Panc1 (cell line): ENCODE measurements at regions not wholly inside any gene's neighbourhood (a gene's known extent, or its start where the extent isn't known, plus 50 kb on each side); places are given as distances from the start of the nearest gene placed in this dataset.
"Not testable (repeated sequence)": the region's sequence is repeated elsewhere in the genome, so short reads cannot be mapped to it uniquely, and the experiment has no call there.

Experiments
- ATAC-seq: fragments of 200-7000 bp; cut with Tn5 transposase; 2 replicates; pipeline ENCODE4 v1.9.1; 2020; ENCODE audit warnings: mild to moderate bottlenecking, moderate library complexity
- BruUV-seq: library from RNA; stranded (reverse); fragments of 400-500 nt; replicated peaks from 2 replicates; lab custom pipeline; 2021; lab: Mats Ljungman, UMichigan
- CTCF ChIA-PET: fragments of 300-600 bp; sonication (Branson Sonifier 250); formaldehyde crosslinking; loops from one replicate; lab custom pipeline; 2022; ENCODE audit warnings: antibody characterized with exemption; lab: Charles Lee
- POLR2A ChIA-PET: fragments of 300-600 bp; sonication (Branson Sonifier 250); formaldehyde crosslinking; loops from one replicate; lab custom pipeline; 2022; ENCODE audit warnings: antibody characterized with exemption; lab: Charles Lee
- DNase-seq: peaks from one replicate; pipeline ENCODE4 v3.0.0-alpha.2; 2010; ENCODE audit warnings: low read depth, low spot score
- H3K27ac ChIP-seq: 2 replicates; pipeline ENCODE4 v1.5.1; 2011; ENCODE audit warnings: mild to moderate bottlenecking, low read length, inconsistent platforms
- H3K27me3 ChIP-seq: fragments of 200-500 bp; sonication (Bioruptor generic); 2 replicates; pipeline ENCODE4 v1.6.0; 2014; ENCODE audit warnings: low read length, inconsistent platforms; ENCODE audit not compliant: control insufficient read depth, insufficient read depth
- H3K36me3 ChIP-seq: fragments of 200-500 bp; sonication (Bioruptor generic); 2 replicates; pipeline ENCODE4 v1.5.1; 2014; ENCODE audit warnings: inconsistent platforms, mild to moderate bottlenecking, low read length, moderate library complexity; ENCODE audit not compliant: control insufficient read depth, insufficient read depth
- H3K4me1 ChIP-seq: 2 replicates; pipeline ENCODE4 v1.5.1; 2011; ENCODE audit warnings: inconsistent platforms, mild to moderate bottlenecking, low read length, moderate library complexity; ENCODE audit not compliant: control insufficient read depth, insufficient read depth
- H3K4me3 ChIP-seq, 2 experiments: 2 replicates each; pipeline ENCODE4 v1.5.1; 2011 to 2012; ENCODE audit warnings: low read depth in 2 of 2, low read length in 2 of 2, mild to moderate bottlenecking in 2 of 2, inconsistent platforms in 1 of 2, moderate library complexity in 1 of 2
- H3K9me3 ChIP-seq: fragments of 200-500 bp; sonication (Bioruptor generic); 2 replicates; pipeline ENCODE4 v1.5.1; 2014; ENCODE audit warnings: low read depth, mild to moderate bottlenecking, inconsistent platforms, low read length, moderate library complexity; ENCODE audit not compliant: control insufficient read depth, insufficient read depth
- in situ Hi-C: cut with HindIII; loops from 2 replicates; pipeline ENCODE4 v1.10.0; 2016; ENCODE audit warnings: low sequenced_read_pairs, low pct_unique_long_range_greater_than_20kb
- intact Hi-C: fragments of 100-400 bp; cut with micrococcal nuclease; formaldehyde crosslinking; loops from one replicate; pipeline ENCODE4 v1.10.0; 2022; ENCODE audit not compliant: unreplicated experiment

- CTCF ChIA-PET, DNase-seq, in situ Hi-C loops: not testable (repeated sequence)
Observed at GRCh38 chr7:6990426-6991152, 164.5 kb upstream of the CCZ1B start.

GRCh38 chr7:6991169-6991611 is 165.1 kb upstream of the CCZ1B start:
- in situ Hi-C loops, DNase-seq, H3K27ac ChIP-seq, H3K36me3 ChIP-seq, H3K4me1 ChIP-seq, H3K27me3 ChIP-seq, intact Hi-C loops, H3K9me3 ChIP-seq, H3K4me3 ChIP-seq, CTCF ChIA-PET, BruUV-seq, ATAC-seq, POLR2A ChIA-PET: not testable (repeated sequence)

More at GRCh38 chr7:6990426-6991152, 164.5 kb upstream of the CCZ1B start:
- H3K36me3 ChIP-seq, H3K27me3 ChIP-seq, BruUV-seq, H3K4me3 ChIP-seq, H3K9me3 ChIP-seq, intact Hi-C loops, POLR2A ChIA-PET, H3K27ac ChIP-seq, H3K4me1 ChIP-seq, ATAC-seq: not testable (repeated sequence)

- POLR2A ChIA-PET = interaction anchor here (0.5 kb wide), 1 partner anchor 1766 kb away, joined by 3 read pairs; no protein-coding TSS in a partner anchor
- CTCF ChIA-PET, H3K27ac ChIP-seq, H3K27me3 ChIP-seq, in situ Hi-C loops, H3K9me3 ChIP-seq, intact Hi-C loops, BruUV-seq, H3K4me1 ChIP-seq, H3K4me3 ChIP-seq, ATAC-seq, DNase-seq, H3K36me3 ChIP-seq: not testable (repeated sequence)
Observed at GRCh38 chr7:6991686-6992085, 165.6 kb upstream of the CCZ1B start.

GRCh38 chr7:6992133-6992532 is 166.1 kb upstream of the CCZ1B start:
- intact Hi-C loops, in situ Hi-C loops, DNase-seq, H3K27ac ChIP-seq, H3K4me3 ChIP-seq, H3K27me3 ChIP-seq, H3K4me1 ChIP-seq, ATAC-seq, H3K36me3 ChIP-seq, BruUV-seq, H3K9me3 ChIP-seq, CTCF ChIA-PET: not testable (repeated sequence)
- POLR2A ChIA-PET = interaction anchor here (0.5 kb wide), 1 partner anchor 1765 kb away, joined by 3 read pairs; no protein-coding TSS in a partner anchor

GRCh38 chr7:6995026-6995425 is 169.0 kb upstream of the CCZ1B start:
- H3K27me3 ChIP-seq, BruUV-seq, H3K4me3 ChIP-seq, ATAC-seq, H3K4me1 ChIP-seq, DNase-seq, H3K36me3 ChIP-seq, POLR2A ChIA-PET, H3K9me3 ChIP-seq, in situ Hi-C loops, intact Hi-C loops, H3K27ac ChIP-seq, CTCF ChIA-PET: not testable (repeated sequence)

- H3K4me3 ChIP-seq, ATAC-seq, H3K9me3 ChIP-seq, H3K27me3 ChIP-seq, DNase-seq, intact Hi-C loops, H3K27ac ChIP-seq, in situ Hi-C loops, H3K4me1 ChIP-seq, BruUV-seq, H3K36me3 ChIP-seq, CTCF ChIA-PET, POLR2A ChIA-PET: not testable (repeated sequence)
Observed at GRCh38 chr7:6995493-6996289, 169.6 kb upstream of the CCZ1B start.

GRCh38 chr7:6999067-6999666 is 173.1 kb upstream of the CCZ1B start:
- H3K36me3 ChIP-seq, DNase-seq, BruUV-seq, H3K27me3 ChIP-seq, H3K4me1 ChIP-seq, H3K9me3 ChIP-seq, H3K27ac ChIP-seq, CTCF ChIA-PET, in situ Hi-C loops, ATAC-seq, intact Hi-C loops, POLR2A ChIA-PET, H3K4me3 ChIP-seq: not testable (repeated sequence)
